22Rv1 (cell line): ENCODE measurements at regions not wholly inside any gene's neighbourhood (a gene's known extent, or its start where the extent isn't known, plus 50 kb on each side); places are given as distances from the start of the nearest gene placed in this dataset.

Experiments used
- ZFX ChIP-seq: fragments of 450-650 bp; IDR thresholded peaks from 2 replicates; pipeline ENCODE4 v1.6.1; 2017; ENCODE audit warnings: antibody characterized with exemption, borderline replicate concordance
- TF ChIP-seq, protein P1 (sequence below): fragments of 450-650 bp; IDR thresholded peaks from 2 replicates; pipeline ENCODE4 v1.5.1; 2017; ENCODE audit warnings: mild to moderate bottlenecking

DNA sequence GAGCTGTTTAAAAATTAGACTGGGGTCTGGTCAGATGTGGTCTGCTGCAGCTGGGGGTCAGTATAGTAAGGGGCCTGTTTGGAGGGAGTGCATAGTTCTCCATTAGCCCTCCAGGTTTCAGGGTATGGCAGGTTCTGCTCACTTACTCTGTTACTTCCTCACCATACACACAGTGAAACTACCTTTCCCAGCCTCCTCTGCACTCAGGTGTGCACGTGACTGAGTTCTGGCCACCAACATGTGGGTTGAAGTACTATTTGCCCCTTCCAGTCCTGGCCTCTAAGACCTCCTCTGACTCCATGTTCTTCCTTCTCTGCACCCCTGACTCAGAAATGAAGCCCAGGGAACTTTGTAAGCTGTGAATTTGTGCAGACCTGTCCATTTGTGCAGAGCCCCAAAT is 190.5 kb upstream of the CLINT1 start:
- TF ChIP-seq, protein P1, sequence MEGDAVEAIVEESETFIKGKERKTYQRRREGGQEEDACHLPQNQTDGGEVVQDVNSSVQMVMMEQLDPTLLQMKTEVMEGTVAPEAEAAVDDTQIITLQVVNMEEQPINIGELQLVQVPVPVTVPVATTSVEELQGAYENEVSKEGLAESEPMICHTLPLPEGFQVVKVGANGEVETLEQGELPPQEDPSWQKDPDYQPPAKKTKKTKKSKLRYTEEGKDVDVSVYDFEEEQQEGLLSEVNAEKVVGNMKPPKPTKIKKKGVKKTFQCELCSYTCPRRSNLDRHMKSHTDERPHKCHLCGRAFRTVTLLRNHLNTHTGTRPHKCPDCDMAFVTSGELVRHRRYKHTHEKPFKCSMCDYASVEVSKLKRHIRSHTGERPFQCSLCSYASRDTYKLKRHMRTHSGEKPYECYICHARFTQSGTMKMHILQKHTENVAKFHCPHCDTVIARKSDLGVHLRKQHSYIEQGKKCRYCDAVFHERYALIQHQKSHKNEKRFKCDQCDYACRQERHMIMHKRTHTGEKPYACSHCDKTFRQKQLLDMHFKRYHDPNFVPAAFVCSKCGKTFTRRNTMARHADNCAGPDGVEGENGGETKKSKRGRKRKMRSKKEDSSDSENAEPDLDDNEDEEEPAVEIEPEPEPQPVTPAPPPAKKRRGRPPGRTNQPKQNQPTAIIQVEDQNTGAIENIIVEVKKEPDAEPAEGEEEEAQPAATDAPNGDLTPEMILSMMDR: no peak
- no peak for TF ChIP-seq ZFX
